A549 (cell line): ENCODE measurements at regions not wholly inside any gene's neighbourhood (a gene's known extent, or its start where the extent isn't known, plus 50 kb on each side); places are given as distances from the start of the nearest gene placed in this dataset.
"Not testable (repeated sequence)": the region's sequence is repeated elsewhere in the genome, so short reads cannot be mapped to it uniquely, and the experiment has no call there.

Experiments used
- ATAC-seq, 2 experiments: fragments of 200-7000 bp in 1 of 2; fragments of >200 bp in 1 of 2; cut with Nextera tagmentation in 1 of 2; cut with Tn5 transposase in 1 of 2; 3 replicates each; pipeline versions ENCODE4 v1.8.0 to v1.9.1; 2018 to 2020; ENCODE audit warnings: mild to moderate bottlenecking in 1 of 2, moderate library complexity in 1 of 2
- CTCF ChIA-PET: fragments of 300-600 bp; sonication (Branson Sonifier 250); formaldehyde crosslinking; extraction: SDS; loops from one replicate; lab custom pipeline; 2021; ENCODE audit warnings: antibody characterized with exemption, inconsistent platforms; lab: Yijun Ruan, JAX
- POLR2A ChIA-PET: fragments of 350-600 bp; formaldehyde crosslinking; extraction: SDS; loops from one replicate; lab custom pipeline; 2021; ENCODE audit warnings: antibody characterized with exemption, inconsistent platforms; lab: Yijun Ruan, JAX
- DNase-seq, 2 experiments: peaks; one replicate each; pipeline versions ENCODE4 v3.0.0 to v3.0.0-alpha.2; 2011 to 2016; ENCODE audit warnings: low read depth in 1 of 2, low spot score in 1 of 2
- FAIRE-seq: peaks from 2 replicates; lab custom pipeline; 2011; peaks lifted over from hg19 to GRCh38; lab: Jason Lieb, UNC
- H3K27ac ChIP-seq, 2 experiments: fragments of >200 bp; sonication (Bioruptor Twin); formaldehyde crosslinking; 3 replicates each; pipeline ENCODE4 v1.5.1; 2016 to 2017
- H3K4me1 ChIP-seq: fragments of >200 bp; sonication (Bioruptor Twin); formaldehyde crosslinking; 3 replicates; pipeline ENCODE4 v1.6.1; 2016
- H3K4me2 ChIP-seq: fragments of >200 bp; sonication (Bioruptor Twin); formaldehyde crosslinking; 3 replicates; pipeline ENCODE4 v1.6.1; 2016
- H3K4me3 ChIP-seq: fragments of >200 bp; sonication (Bioruptor Twin); formaldehyde crosslinking; 3 replicates; pipeline ENCODE4 v1.5.1; 2016
- H3K9me3 ChIP-seq: fragments of >200 bp; sonication (Bioruptor Twin); formaldehyde crosslinking; 3 replicates; pipeline ENCODE4 v1.6.1; 2016
- BHLHE40 ChIP-seq: IDR thresholded peaks from 2 replicates; pipeline ENCODE4 v1.6.1; 2012; ENCODE audit warnings: low read depth, low read length, inconsistent platforms
- CEBPB ChIP-seq, 2 experiments: fragments of >200 bp in 1 of 2; sonication (Bioruptor Twin) in 1 of 2; formaldehyde crosslinking in 1 of 2; IDR thresholded peaks; 2 replicates each; pipeline ENCODE4 v1.6.1; 2012 to 2016
- EHMT2 ChIP-seq: fragments of 200-600 bp; sonication (generic); IDR thresholded peaks from 2 replicates; pipeline ENCODE4 v1.6.1; 2016; ENCODE audit warnings: antibody characterized with exemption, low read depth, mild to moderate bottlenecking, moderate library complexity
- FOSB ChIP-seq: fragments of 250-450 bp; sonication (Bioruptor Pico); IDR thresholded peaks from 2 replicates; pipeline ENCODE4 v1.5.0; 2020; ENCODE audit warnings: mild to moderate bottlenecking, moderate library complexity
- HDAC2 ChIP-seq: fragments of 200-600 bp; sonication (generic); IDR thresholded peaks from 2 replicates; pipeline ENCODE4 v1.6.1; 2016
- HOXB13 ChIP-seq: fragments of 250-450 bp; sonication (Bioruptor Pico); IDR thresholded peaks from 2 replicates; pipeline ENCODE4 v1.5.0; 2020; ENCODE audit warnings: low read depth, mild to moderate bottlenecking, moderate library complexity
- HOXB5 ChIP-seq: fragments of 250-450 bp; sonication (Bioruptor Pico); IDR thresholded peaks from 2 replicates; pipeline ENCODE4 v1.5.0; 2020; ENCODE audit warnings: mild to moderate bottlenecking, moderate library complexity
- JUN ChIP-seq, 2 experiments: fragments of >200 bp; sonication (Bioruptor Twin); formaldehyde crosslinking; IDR thresholded peaks; 2 replicates in 1 of 2; 3 replicates in 1 of 2; pipeline ENCODE4 v1.6.1; 2016 to 2017
- KDM1A ChIP-seq: fragments of 200-600 bp; sonication (generic); IDR thresholded peaks from 2 replicates; pipeline ENCODE4 v1.6.1; 2016; ENCODE audit warnings: low read depth, mild to moderate bottlenecking
- MAFK ChIP-seq: fragments of 450-650 bp; IDR thresholded peaks from 2 replicates; pipeline ENCODE4 v1.6.1; 2014; ENCODE audit not compliant: partially characterized antibody
- MAZ ChIP-seq: fragments of 150-350 bp; IDR thresholded peaks from 2 replicates; pipeline ENCODE4 v1.6.1; 2014; ENCODE audit warnings: antibody characterized with exemption, low read depth, low read length, borderline replicate concordance
- NR3C1 ChIP-seq: fragments of >200 bp; sonication (Bioruptor Twin); formaldehyde crosslinking; IDR thresholded peaks from 3 replicates; pipeline ENCODE4 v1.6.1; 2017
- RAD21 ChIP-seq, 2 experiments: fragments of >200 bp in 1 of 2; sonication (Bioruptor Twin) in 1 of 2; formaldehyde crosslinking in 1 of 2; IDR thresholded peaks in 1 of 2; conservative IDR thresholded peaks in 1 of 2; 2 replicates in 1 of 2; 3 replicates in 1 of 2; pipeline ENCODE4 v1.6.1; 2012 to 2018; ENCODE audit warnings: inconsistent platforms in 1 of 2
- RARB ChIP-seq: fragments of 250-450 bp; sonication (Bioruptor Pico); IDR thresholded peaks from 2 replicates; pipeline ENCODE4 v1.8.0; 2021; ENCODE audit warnings: mild to moderate bottlenecking, moderate library complexity
- RNF2 ChIP-seq: fragments of 200-600 bp; sonication (generic); IDR thresholded peaks from 2 replicates; pipeline ENCODE4 v1.6.1; 2016; ENCODE audit warnings: low read depth, mild to moderate bottlenecking, antibody characterized with exemption, moderate library complexity, borderline replicate concordance
- ZC3H11A ChIP-seq: fragments of 450-650 bp; IDR thresholded peaks from 2 replicates; pipeline ENCODE4 v1.6.1; 2014; ENCODE audit warnings: antibody characterized with exemption, mild to moderate bottlenecking
- ZFP36 ChIP-seq: fragments of 450-650 bp; IDR thresholded peaks from 2 replicates; pipeline ENCODE4 v1.6.1; 2014; ENCODE audit warnings: borderline replicate concordance; ENCODE audit not compliant: partially characterized antibody
- ZNF302 ChIP-seq: fragments of 250-450 bp; sonication (Bioruptor Pico); IDR thresholded peaks from 2 replicates; pipeline ENCODE4 v1.9.0; 2021; ENCODE audit warnings: inconsistent platforms, mild to moderate bottlenecking, moderate library complexity
- ZSCAN20 ChIP-seq: fragments of 250-450 bp; sonication (Bioruptor Pico); IDR thresholded peaks from 2 replicates; pipeline ENCODE4 v1.8.0; 2022; ENCODE audit warnings: mild to moderate bottlenecking, moderate library complexity
- WGBS: methylation state at CpG from one replicate; pipeline ENCODE4 v1.1.6; 2017; ENCODE audit errors: missing lambda C conversion rate; 5-methylcytosine and 5-hydroxymethylcytosine counted together
- TF ChIP-seq, protein P1 (sequence below): IDR thresholded peaks from 2 replicates; pipeline ENCODE4 v1.6.1; 2012
- TF ChIP-seq, protein P2 (sequence below): IDR thresholded peaks from 2 replicates; pipeline ENCODE4 v1.6.1; 2012; ENCODE audit warnings: low read depth, borderline replicate concordance
- TF ChIP-seq, protein P3 (sequence below): fragments of 250-450 bp; sonication (Bioruptor Pico); IDR thresholded peaks from 2 replicates; pipeline ENCODE4 v1.5.0; 2020; ENCODE audit warnings: low read depth, mild to moderate bottlenecking, moderate library complexity

DNA sequence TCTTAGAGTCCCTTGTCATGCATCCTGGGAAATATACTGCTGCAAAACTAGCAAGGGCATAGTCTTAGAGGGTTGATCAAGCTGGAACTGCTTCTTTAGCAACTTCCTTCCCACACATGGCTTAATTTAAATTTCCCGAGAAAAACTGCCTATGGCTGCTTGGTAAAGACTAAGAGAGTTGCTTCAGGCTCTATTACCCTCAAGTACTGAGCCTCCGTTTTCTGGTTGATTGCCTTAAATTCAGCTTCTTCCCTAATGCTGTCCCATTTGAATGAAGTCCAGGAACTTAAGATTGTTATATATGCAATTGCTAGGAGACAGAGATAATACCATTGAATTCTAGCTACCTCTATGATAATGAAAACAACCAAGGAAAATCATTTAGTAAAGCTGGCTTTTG, 385.7 kb upstream of the CYLC2 start:
- ATAC-seq (no peak), DNase-seq (no peak)
- POLR2A ChIA-PET: no interaction called here
- Histone ChIP-seq H3K4me3 (no peak overlapping the region), H3K27ac (no peak overlapping the region)
- CTCF ChIA-PET: no interaction called here
- TF ChIP-seq ZSCAN20 (CRISPR knock-in tag): no peak
- TF ChIP-seq EHMT2: no peak
- no peak for TF ChIP-seq BHLHE40
- TF ChIP-seq, all 56 proteins: peak for 0
- Histone ChIP-seq H3K9me3 (0 out of 3 replicates have a peak, but pooled peaks cover 2% of the 10 kb centered on the region), H3K4me2 (no peak overlapping the region), H3K4me1 (no peaks in the 10 kb centered on the region)
- WGBS: 12% methylated on average over 2 of the region's 2 CpGs
- FAIRE-seq: no peak

DNA sequence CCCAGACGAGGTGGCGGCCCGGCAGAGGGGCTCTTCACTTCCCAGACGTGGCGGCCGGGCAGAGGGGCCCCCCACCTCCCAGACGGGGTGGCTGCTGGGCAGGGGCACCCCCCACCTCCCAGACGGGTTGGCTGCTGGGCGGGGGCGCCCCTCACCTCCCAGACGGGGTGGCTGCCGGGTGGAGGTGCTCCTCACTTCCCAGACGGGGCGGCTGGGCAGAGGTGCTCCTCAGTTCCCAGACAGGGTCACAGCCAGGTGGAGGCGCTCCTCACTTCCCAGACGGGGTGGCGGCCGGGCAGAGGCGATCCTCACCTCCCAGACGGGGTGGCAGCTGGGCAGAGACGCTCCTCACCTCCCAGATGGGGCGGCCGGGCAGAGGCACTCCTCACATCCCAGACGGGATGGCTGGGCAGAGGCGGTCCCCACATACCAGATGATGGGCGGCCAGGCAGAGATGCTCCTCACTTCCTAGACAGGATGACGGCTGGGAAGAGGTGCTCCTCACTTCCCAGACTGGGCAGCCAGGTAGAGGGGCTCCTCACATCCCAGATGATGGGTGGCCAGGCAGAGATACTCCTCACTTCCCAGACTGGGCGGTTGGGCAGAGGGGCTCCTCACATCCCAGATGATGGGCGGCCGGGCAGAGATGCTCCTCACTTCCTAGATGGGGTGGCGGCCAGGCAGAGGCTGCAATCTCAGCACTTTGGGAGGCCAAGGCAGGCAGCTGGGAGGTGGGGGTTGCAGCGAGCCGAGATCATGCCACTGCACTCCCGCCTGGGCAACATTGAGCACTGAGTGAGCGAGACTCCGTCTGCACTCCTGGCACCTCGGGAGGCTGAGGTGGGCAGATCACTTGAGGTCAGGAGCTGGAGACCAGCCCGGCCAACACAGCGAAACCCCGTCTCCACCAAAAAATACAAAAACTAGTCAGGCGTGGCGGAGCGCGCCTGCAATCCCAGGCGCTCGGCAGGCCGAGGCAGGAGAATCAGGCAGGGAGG, 391.6 kb upstream of the CYLC2 start:
- CTCF ChIA-PET, FAIRE-seq, H3K9me3 ChIP-seq, H3K4me2 ChIP-seq, POLR2A ChIA-PET, ATAC-seq, H3K4me3 ChIP-seq, H3K27ac ChIP-seq, DNase-seq, H3K4me1 ChIP-seq: not testable (repeated sequence)
- WGBS: 41% methylated on average over 21 of the region's 47 CpGs

DNA sequence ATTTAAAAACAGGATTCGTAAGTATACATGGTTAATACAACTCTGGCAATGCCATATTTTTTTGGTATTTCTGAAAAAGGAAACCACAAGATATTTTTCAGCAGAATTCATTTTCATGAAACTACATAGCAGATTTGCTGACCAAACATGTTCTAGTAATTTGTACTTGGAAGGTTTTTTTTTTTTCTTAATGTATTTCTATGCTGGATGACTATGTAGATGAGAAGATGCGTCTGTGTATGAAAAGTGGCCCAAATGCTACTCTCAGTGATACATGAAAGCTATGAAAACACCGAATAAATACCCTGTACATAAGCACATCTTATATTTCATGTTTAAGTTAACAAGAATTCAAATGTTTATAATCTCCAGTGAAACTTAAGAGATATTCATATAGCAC, 400.9 kb upstream of the CYLC2 start:
- H3K9me3 ChIP-seq: no peaks in the 10 kb centered on the region
- no peak for ATAC-seq
- ChIA-PET CTCF (no interaction called here), POLR2A (no interaction called here)
- TF ChIP-seq EHMT2: no peak
- TF ChIP-seq, protein P1, sequence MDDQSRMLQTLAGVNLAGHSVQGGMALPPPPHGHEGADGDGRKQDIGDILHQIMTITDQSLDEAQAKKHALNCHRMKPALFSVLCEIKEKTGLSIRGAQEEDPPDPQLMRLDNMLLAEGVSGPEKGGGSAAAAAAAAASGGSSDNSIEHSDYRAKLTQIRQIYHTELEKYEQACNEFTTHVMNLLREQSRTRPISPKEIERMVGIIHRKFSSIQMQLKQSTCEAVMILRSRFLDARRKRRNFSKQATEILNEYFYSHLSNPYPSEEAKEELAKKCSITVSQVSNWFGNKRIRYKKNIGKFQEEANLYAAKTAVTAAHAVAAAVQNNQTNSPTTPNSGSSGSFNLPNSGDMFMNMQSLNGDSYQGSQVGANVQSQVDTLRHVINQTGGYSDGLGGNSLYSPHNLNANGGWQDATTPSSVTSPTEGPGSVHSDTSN: no peak
- no peak for TF ChIP-seq HOXB5 (CRISPR knock-in tag)
- H3K27ac ChIP-seq: no peak overlapping the region
- no peak overlapping the region for H3K4me2 ChIP-seq
- no peak overlapping the region for H3K4me3 ChIP-seq
- no peak for DNase-seq
- no peak for FAIRE-seq
- 11% methylated on average over 3 of the region's 3 CpGs for WGBS
- no peaks in the 10 kb centered on the region for H3K4me1 ChIP-seq

DNA sequence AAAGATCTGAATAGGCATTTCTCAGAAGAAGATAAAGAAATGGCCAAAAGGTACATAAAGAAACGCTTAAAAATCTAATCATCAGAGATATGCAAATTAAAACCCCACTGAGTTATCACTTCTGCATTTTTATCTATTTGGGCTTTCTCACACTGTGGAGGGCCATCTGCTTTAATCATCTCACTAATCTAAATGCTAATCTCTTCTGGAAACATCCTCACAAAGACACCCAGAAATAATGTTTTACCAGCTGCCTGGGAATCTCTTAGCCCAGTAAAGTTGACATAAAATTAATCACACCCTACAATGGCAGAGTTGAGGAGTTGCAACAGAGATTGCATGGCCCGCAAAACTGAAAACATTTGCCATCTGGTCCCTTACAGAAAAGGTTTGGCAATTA, 407.9 kb upstream of the CYLC2 start:
- Histone ChIP-seq H3K4me2 (no peak overlapping the region), H3K9me3 (no peaks in the 10 kb centered on the region), H3K4me3 (no peak overlapping the region), H3K27ac (no peak overlapping the region), H3K4me1 (no peaks in the 10 kb centered on the region)
- ATAC-seq (no peak), FAIRE-seq (no peak), DNase-seq (no peak)
- ChIA-PET CTCF (no interaction called here), POLR2A (no interaction called here)
- TF ChIP-seq ZSCAN20 (CRISPR knock-in tag): no peak
- TF ChIP-seq ZFP36: no peak
- TF ChIP-seq HOXB13 (CRISPR knock-in tag): no peak
- no peak for TF ChIP-seq CEBPB (IDR thresholded peaks at IDR 0.05)
- TF ChIP-seq, protein P2, sequence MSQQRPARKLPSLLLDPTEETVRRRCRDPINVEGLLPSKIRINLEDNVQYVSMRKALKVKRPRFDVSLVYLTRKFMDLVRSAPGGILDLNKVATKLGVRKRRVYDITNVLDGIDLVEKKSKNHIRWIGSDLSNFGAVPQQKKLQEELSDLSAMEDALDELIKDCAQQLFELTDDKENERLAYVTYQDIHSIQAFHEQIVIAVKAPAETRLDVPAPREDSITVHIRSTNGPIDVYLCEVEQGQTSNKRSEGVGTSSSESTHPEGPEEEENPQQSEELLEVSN: no peak
- 6% methylated on average over 2 of the region's 2 CpGs for WGBS

DNA sequence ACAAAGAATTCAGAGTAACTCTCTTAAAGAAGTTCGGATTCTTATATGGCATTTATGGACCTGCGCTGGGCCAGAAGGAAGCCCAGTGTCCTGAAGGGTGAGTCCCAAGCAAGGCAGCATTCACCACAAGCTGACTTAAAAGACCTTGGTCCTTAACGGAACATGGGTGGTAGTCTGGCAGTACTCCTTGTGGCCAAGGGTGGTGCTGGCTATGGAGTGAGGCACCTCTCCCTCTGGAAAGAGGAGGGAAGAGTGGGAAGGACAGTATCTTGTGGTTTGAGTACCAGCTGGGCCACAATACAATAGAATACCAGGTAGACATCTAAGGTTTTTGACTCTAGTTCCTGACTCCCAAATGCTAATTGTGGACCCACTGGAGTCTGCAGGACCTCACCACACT, 425.7 kb upstream of the CYLC2 start:
- ATAC-seq (no peak), DNase-seq (no peak), FAIRE-seq (no peak)
- ChIA-PET CTCF (no interaction called here), POLR2A (no interaction called here)
- Histone ChIP-seq H3K9me3 (no peaks in the 10 kb centered on the region), H3K4me3 (no peak overlapping the region), H3K4me2 (no peak overlapping the region), H3K27ac (no peak overlapping the region), H3K4me1 (no peaks in the 10 kb centered on the region)
- 37% methylated on average over 3 of the region's 3 CpGs for WGBS
- TF ChIP-seq, protein P3, sequence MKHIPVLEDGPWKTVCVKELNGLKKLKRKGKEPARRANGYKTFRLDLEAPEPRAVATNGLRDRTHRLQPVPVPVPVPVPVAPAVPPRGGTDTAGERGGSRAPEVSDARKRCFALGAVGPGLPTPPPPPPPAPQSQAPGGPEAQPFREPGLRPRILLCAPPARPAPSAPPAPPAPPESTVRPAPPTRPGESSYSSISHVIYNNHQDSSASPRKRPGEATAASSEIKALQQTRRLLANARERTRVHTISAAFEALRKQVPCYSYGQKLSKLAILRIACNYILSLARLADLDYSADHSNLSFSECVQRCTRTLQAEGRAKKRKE (CRISPR knock-in tag): no peak
- TF ChIP-seq RAD21 (conservative IDR thresholded peaks at IDR 0.05 in 1 of 2, IDR thresholded peaks at IDR 0.05 in 1 of 2) (no peak), RNF2 (no peak), FOSB (no peak), EHMT2 (no peak), ZNF302 (CRISPR knock-in tag) (no peak), MAFK (no peak), NR3C1 (no peak), KDM1A (no peak), ZC3H11A (no peak), RARB (no peak), JUN (IDR thresholded peaks at IDR 0.05) (no peak), HDAC2 (no peak), MAZ (no peak)
